ENCODE measurements at regions not wholly inside any gene's neighbourhood (a gene's known extent, or its start where the extent isn't known, plus 50 kb on each side); places are given as distances from the start of the nearest gene placed in this dataset.
A peak's percentile ranks its signal among the peaks of the same experiment; 100 is the strongest.
"Not testable (repeated sequence)": the region's sequence is repeated elsewhere in the genome, so short reads cannot be mapped to it uniquely, and the experiment has no call there.

DNA sequence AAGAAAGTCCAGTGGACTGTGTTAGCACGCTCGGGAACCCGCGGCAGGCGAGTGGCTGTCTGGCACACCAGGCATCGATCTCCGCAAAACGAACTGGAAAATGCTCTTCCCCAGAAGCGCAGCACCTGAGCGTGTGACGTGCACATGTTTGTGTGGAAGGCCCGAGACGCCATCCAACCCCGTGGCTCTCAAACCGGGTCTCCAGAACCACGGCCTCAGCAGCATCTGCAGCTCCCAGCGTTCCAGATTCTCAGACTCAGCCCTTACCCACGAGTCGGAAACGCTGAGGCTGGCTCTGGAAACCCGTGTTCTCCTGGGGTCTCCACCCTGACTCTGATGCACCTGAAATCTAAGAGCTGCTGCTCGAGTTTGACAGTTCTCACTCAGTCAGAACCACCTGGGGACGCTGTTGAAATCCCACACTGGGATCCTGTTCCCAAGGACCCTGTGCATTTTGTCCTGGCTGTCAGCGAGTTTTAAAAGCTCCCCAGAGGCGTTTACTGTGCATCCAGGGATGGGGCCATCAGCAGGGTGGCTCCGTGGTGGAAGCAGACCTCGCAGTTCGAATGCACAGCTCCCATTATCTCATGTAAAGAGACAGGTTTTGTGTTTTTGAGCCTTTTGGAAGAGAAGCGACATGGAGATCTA, 69.0 kb downstream of the DLL1 start:
- DNase-seq (ENCODE audit: extremely low spot score, unreplicated experiment): peak; percentile 57
- H3K4me3 Mint-ChIP-seq: no peak overlapping the region
- no peaks in the 10 kb centered on the region for H3K9me3 Mint-ChIP-seq
- peaks cover 30% of the 10 kb centered on the region for H3K4me1 Mint-ChIP-seq (ENCODE audit: unreplicated experiment)
- TF ChIP-seq, protein P1, sequence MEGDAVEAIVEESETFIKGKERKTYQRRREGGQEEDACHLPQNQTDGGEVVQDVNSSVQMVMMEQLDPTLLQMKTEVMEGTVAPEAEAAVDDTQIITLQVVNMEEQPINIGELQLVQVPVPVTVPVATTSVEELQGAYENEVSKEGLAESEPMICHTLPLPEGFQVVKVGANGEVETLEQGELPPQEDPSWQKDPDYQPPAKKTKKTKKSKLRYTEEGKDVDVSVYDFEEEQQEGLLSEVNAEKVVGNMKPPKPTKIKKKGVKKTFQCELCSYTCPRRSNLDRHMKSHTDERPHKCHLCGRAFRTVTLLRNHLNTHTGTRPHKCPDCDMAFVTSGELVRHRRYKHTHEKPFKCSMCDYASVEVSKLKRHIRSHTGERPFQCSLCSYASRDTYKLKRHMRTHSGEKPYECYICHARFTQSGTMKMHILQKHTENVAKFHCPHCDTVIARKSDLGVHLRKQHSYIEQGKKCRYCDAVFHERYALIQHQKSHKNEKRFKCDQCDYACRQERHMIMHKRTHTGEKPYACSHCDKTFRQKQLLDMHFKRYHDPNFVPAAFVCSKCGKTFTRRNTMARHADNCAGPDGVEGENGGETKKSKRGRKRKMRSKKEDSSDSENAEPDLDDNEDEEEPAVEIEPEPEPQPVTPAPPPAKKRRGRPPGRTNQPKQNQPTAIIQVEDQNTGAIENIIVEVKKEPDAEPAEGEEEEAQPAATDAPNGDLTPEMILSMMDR (conservative IDR thresholded peaks at IDR 0.05): no peak
- H3K27ac Mint-ChIP-seq: no peak overlapping the region
- H3K36me3 Mint-ChIP-seq: no peaks in the 10 kb centered on the region
- peaks cover 11% of the 10 kb centered on the region for H3K27me3 Mint-ChIP-seq

- Mint-ChIP-seq H3K36me3 (no peaks in the 10 kb centered on the region), H3K9me3 (no peaks in the 10 kb centered on the region), H3K4me3 (no peak overlapping the region), H3K27me3 (peaks cover 11% of the 10 kb centered on the region), H3K4me1 (ENCODE audit: unreplicated experiment) (peaks cover 29% of the 10 kb centered on the region), H3K27ac (no peak overlapping the region)
- DNase-seq (ENCODE audit: extremely low spot score, unreplicated experiment): peak; percentile 42
- TF ChIP-seq, protein P1 (conservative IDR thresholded peaks at IDR 0.05): no peak
Measured at GRCh38 chr6:170221052-170221752, 69.7 kb downstream of the DLL1 start.

GRCh38 chr6:170213637-170214018, 77.2 kb downstream of the DLL1 start:
- H3K9me3 Mint-ChIP-seq; H3K36me3 Mint-ChIP-seq; DNase-seq (ENCODE audit: extremely low spot score, unreplicated experiment); H3K27ac Mint-ChIP-seq; H3K4me3 Mint-ChIP-seq; H3K4me1 Mint-ChIP-seq (ENCODE audit: unreplicated experiment): not testable (repeated sequence)
- peaks cover 20% of the 10 kb centered on the region for H3K27me3 Mint-ChIP-seq

DNA sequence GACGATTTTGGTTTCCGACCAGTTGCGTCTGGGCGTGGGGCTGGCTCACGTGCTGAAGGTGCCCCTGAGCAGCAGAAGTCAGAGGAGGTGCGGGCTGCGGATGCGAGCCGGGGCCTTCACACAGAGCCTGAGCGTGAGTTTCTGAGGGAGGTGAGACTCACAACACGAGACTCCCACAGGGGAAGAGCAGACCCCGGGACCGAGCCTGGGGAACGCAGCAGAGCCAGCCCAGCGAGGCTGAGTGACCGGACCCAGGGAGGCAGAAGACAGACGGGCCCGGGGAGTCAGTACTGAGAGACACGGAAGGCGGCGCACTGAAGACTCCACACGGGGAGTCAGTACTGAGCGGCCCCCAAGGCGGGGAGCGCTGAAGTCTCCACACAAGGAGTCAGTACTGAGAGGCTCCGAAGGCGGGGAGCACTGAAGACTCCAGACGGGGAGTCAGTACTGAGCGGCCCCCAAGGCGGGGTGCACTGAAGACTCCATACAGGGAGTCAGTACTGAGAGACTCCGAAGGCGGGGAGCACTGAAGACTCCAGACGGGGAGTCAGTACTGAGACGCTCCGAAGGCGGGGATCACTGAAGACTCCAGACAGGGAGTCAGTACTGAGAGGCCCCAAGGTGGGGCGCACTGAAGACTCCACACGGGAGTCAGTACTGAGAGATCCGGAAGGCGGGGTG, 77.8 kb downstream of the DLL1 start:
- H3K4me1 Mint-ChIP-seq (ENCODE audit: unreplicated experiment): no peaks in the 10 kb centered on the region
- H3K4me3 Mint-ChIP-seq: no peak overlapping the region
- peaks cover 20% of the 10 kb centered on the region for H3K27me3 Mint-ChIP-seq
- peak; percentile 66 for DNase-seq (ENCODE audit: extremely low spot score, unreplicated experiment)
- TF ChIP-seq, protein P1 (conservative IDR thresholded peaks at IDR 0.05): no peak
- H3K36me3 Mint-ChIP-seq: no peaks in the 10 kb centered on the region
- H3K9me3 Mint-ChIP-seq: no peaks in the 10 kb centered on the region
- H3K27ac Mint-ChIP-seq: no peak overlapping the region

DNA sequence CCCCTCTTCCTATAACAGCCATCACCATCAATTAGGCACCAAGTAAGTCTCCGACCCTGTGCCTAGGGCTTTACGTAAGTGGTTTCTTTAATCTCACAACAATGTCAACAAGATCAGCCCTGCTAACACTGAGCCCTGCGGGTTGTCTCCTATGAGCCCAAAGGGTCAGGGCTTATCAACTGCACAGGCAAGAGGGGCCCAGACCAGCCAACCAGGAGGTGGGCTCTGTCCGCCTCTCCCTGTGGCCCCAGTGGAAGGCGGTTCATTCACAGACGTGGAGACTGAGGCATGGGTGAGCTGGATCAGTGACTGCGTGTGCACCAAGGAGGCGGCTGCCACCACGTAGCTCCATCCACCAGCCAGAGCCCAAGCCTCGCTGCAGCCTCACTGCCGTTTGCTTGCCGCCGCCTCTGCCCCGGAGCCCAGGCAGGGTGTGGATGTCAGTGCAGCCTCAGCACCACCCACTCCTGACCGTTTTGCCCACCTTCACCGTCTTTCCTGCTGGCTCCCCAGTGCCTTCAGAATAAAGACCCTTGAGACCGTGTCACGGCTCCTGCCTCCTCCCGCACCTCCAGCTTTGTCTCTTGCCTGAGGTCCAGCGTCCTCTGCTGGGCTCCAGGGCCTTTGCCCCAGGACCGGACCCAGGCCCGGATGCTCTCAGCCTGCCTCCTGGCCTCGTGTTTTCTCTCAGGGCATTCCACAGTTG, 78.7 kb downstream of the DLL1 start:
- Mint-ChIP-seq H3K4me1 (ENCODE audit: unreplicated experiment) (no peaks in the 10 kb centered on the region), H3K36me3 (no peaks in the 10 kb centered on the region), H3K9me3 (no peaks in the 10 kb centered on the region), H3K4me3 (no peak overlapping the region), H3K27me3 (peaks cover 20% of the 10 kb centered on the region), H3K27ac (no peak overlapping the region)
- TF ChIP-seq, protein P1 (conservative IDR thresholded peaks at IDR 0.05): no peak
- DNase-seq (ENCODE audit: extremely low spot score, unreplicated experiment): peak; percentile 54

Data from type B pancreatic cell (in vitro differentiated cells).